GM10266 (cell line): ENCODE measurements at regions not wholly inside any gene's neighbourhood (a gene's known extent, or its start where the extent isn't known, plus 50 kb on each side); places are given as distances from the start of the nearest gene placed in this dataset.

Source experiments
- DNase-seq: peaks from one replicate; pipeline ENCODE4 v3.0.0; 2012; ENCODE audit errors: extremely low spot score
- TF ChIP-seq, protein P1 (sequence below): IDR thresholded peaks from 2 replicates; pipeline ENCODE4 v1.5.1; 2012; ENCODE audit warnings: mild to moderate bottlenecking, low read depth; ENCODE audit not compliant: control insufficient read depth, insufficient read depth; ENCODE audit errors: missing control alignments

DNA sequence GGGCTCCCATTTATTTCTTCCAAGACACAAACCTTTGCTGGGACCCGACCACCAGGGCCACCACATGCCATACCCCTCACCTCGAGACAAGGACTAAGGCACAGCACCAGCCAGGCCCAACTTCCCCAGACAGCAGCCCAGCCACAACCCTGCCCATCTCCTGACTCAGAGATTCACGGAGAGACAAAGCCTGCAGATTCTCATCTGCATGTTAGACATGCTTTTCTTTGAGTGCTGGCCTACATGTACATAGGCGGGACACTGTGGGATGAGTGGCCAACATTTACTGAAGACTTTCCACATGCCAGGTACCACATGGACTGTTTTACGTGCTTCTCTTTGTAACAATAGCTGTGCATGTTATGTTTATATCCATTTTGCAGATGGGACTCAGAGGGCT is 221.3 kb upstream of the ZMIZ1 start:
- TF ChIP-seq, protein P1, sequence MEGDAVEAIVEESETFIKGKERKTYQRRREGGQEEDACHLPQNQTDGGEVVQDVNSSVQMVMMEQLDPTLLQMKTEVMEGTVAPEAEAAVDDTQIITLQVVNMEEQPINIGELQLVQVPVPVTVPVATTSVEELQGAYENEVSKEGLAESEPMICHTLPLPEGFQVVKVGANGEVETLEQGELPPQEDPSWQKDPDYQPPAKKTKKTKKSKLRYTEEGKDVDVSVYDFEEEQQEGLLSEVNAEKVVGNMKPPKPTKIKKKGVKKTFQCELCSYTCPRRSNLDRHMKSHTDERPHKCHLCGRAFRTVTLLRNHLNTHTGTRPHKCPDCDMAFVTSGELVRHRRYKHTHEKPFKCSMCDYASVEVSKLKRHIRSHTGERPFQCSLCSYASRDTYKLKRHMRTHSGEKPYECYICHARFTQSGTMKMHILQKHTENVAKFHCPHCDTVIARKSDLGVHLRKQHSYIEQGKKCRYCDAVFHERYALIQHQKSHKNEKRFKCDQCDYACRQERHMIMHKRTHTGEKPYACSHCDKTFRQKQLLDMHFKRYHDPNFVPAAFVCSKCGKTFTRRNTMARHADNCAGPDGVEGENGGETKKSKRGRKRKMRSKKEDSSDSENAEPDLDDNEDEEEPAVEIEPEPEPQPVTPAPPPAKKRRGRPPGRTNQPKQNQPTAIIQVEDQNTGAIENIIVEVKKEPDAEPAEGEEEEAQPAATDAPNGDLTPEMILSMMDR: no peak
- DNase-seq: no peak

DNA sequence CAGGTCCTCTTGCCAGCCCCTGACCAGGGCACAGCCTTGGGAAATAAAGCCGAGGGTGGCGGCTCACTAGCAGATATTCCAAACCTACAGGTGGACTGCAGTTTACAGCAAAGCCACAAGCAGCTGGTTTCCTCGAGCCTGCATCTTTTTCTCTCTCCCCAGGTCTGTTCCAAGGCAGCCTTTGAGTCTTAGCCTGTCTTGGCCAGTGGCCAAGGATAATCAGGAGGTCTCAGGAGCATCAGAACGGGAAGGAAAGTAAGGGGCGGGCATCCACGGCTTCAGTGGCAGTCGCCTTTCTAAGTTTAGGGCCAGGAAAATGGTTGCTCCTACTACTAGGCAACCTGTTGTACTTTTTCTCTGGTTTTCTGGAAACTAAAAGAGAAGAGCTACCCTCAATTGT is 219.7 kb upstream of the ZMIZ1 start:
- TF ChIP-seq, protein P1: no peak
- DNase-seq: no peak

DNA sequence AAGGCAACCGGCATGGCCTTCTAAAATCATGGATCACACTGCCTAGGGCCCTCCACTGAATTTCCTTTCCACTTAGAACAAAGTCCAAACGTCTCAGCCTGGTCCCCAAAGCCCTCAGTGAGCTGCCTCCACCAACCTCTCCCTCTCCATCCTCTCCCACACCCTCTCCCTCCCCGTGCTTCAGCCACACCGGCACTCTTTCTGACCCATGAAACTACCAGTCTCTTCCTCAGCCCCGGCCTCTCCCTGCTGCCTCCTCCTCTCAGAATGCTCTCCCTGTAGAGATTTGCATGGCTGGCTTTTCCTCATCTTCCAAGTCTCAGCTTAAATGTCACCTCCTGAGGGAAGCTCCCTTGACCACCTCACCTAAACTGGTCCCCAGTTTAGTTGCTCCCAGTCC is 219.0 kb upstream of the ZMIZ1 start:
- TF ChIP-seq, protein P1: no peak
- no peak for DNase-seq

DNA sequence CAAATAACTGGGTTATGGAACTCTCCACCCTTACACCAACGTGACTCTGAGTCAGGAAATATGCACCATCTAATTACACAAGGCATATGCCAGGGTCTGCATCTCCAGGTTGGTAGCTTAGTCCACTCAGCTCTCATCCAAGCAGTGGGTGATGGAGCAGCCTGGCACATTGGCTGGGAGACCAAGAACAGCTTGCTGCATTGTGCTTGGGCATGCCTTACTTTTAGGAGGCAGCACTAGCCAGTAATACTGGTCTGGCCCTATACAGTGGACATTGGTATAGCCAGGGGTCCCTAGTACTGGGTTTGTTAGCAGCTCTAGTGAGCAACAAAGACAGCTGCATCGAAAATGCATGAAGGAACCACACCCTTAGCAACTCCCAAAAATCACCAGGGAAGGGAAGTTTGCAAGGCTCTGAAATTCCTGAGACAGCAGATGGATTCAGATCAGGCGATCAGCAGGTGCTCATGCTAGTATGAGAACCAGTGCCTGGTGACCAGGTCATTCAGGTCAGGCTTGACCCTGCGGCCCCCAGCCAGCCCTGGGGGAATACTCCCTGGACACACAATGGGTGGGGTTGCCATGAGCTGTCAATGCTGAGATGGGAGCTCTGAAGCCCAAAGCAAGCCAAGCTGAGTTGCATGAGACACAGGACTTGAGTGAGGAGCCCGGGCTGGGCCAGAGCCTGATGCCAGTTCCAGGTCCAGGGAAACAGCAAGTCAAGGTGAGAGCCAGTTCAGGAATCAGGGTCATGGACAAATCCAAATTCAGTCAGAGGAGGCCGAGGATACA is 217.9 kb upstream of the ZMIZ1 start:
- no peak for DNase-seq
- TF ChIP-seq, protein P1: no peak

DNA sequence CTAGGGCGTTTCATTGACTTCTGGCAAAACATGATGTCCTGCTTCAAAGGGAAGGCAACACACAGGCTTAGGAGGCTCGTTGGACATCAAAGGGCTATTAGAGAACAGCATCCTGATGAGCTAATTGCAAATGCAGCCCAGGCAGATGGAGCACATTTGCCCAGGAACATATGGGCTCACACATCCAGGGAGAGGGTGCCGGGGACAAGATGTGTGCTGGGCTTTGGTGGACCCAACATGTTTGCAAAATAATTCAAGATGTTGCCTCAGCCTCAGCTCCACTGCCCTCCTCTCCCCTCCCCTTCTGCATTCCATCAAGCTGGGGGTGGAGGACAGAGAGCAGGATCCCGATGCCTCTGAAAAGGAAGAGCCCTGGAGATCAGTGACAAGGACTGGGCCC is 217.1 kb upstream of the ZMIZ1 start:
- DNase-seq: no peak
- TF ChIP-seq, protein P1: no peak

DNA sequence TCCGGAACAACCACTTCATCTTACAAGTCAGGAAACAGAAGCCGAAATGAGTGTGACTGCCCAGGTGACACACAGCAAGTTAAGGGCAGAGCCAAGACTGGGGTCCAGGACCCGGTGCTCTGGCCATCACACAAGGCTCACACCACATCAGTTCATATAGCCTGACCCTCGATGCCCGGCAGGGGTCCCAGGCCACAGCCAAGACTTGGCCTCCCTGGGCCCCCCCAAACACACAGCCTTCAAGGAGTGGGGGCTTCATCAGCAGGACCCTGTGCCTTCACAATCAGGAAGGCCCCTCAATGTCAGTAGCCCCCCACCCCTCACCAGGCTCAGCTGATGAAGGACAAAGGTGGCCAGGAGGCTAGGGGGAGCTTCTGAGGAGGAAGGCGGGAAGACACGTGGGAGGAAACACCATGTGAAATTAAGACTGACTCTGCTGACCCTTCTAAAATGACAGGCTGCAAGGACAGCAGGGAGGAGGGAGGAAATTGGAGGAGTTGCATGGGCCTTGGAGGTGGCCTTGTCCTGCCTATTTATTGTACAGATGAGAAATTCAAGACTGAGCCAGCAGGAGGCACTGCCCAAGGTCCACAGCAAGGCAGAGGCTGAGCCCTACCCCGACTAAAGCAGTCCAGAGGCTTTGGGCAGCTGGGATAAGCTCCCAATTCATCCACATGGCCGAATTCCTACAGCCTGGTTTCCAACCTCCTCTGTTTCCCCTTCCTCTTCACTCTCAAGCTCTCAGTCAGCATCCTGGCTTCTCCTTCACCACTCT is 216.1 kb upstream of the ZMIZ1 start:
- TF ChIP-seq, protein P1: peak; percentile 25
- peak; percentile 16 for DNase-seq

DNA sequence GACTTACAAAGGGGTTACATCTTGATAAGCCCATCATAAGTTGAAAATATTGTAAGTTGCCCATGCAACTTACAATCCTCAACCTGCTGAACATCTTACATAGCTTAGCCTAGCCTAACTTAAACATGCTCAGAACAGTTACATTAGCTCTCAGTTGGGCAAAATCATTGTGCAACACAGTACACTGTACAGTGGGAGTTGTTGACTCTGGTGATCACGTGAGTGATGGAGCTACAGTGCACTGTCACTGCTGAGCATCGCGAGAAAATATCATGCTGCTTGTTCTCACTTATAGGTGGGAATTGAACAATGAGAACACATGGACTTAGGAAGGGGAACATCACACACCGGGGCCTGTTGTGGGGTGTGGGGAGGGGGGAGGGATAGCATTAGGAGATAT is 214.9 kb upstream of the ZMIZ1 start:
- no peak for DNase-seq

More for the DNA sequence above, 214.9 kb upstream of the ZMIZ1 start:
- TF ChIP-seq, protein P1: no peak
